HepG2 (cell line): ENCODE measurements at regions not wholly inside any gene's neighbourhood (a gene's known extent, or its start where the extent isn't known, plus 50 kb on each side); places are given as distances from the start of the nearest gene placed in this dataset.

Source experiments
- ATAC-seq: fragments of 200-7000 bp; cut with Tn5 transposase; 3 replicates; pipeline ENCODE4 v1.9.1; 2020; ENCODE audit warnings: mild to moderate bottlenecking, moderate library complexity
- BruUV-seq: library from RNA; stranded (reverse); fragments of 400-500 nt; replicated peaks from 2 replicates; lab custom pipeline; 2021; lab: Mats Ljungman, UMichigan
- CTCF ChIA-PET: fragments of 300-600 bp; formaldehyde crosslinking; extraction: SDS; loops from one replicate; lab custom pipeline; 2021; ENCODE audit warnings: low total read pairs, inconsistent platforms, low intra/inter-chr PET ratio; lab: Yijun Ruan, JAX
- POLR2A ChIA-PET: fragments of 350-600 bp; sonication (Branson Sonifier 250); formaldehyde crosslinking; loops from one replicate; lab custom pipeline; 2020; ENCODE audit warnings: antibody characterized with exemption, inconsistent platforms; lab: Yijun Ruan, JAX
- DNase-seq: peaks from one replicate; pipeline ENCODE4 v3.0.0-alpha.2; 2015; ENCODE audit warnings: low spot score
- FAIRE-seq: peaks from 3 replicates; lab custom pipeline; 2011; peaks lifted over from hg19 to GRCh38; lab: Jason Lieb, UNC
- H2AFZ ChIP-seq: one replicate; pipeline ENCODE4 v1.6.1; 2011; ENCODE audit warnings: low read length, inconsistent platforms
- H3K27ac ChIP-seq: fragments of 300-600 bp; 3 replicates; pipeline ENCODE4 v1.8.0; 2011; ENCODE audit warnings: mixed run types, mild to moderate bottlenecking, mixed read lengths, low read length, inconsistent platforms; ENCODE audit not compliant: insufficient read depth; ENCODE audit errors: extremely low read length
- H3K27me3 ChIP-seq, 2 experiments: fragments of 200-600 bp in 1 of 2; 2 replicates in 1 of 2; 3 replicates in 1 of 2; pipeline versions ENCODE4 v1.6.0 to v1.8.0; 2011; ENCODE audit warnings: low read length in 2 of 2, mild to moderate bottlenecking in 2 of 2, moderate library complexity in 2 of 2, inconsistent platforms in 1 of 2; ENCODE audit not compliant: insufficient read depth in 2 of 2, control insufficient read depth in 1 of 2
- H3K36me3 ChIP-seq, 2 experiments: fragments of 200-600 bp in 1 of 2; replicated peaks in 1 of 2; 2 replicates in 1 of 2; 3 replicates in 1 of 2; pipeline versions ENCODE4 v1.5.1 to v1.8.0; 2011; ENCODE audit warnings: low read length in 2 of 2, inconsistent platforms in 1 of 2; ENCODE audit not compliant: insufficient read depth in 2 of 2, control insufficient read depth in 1 of 2
- H3K4me1 ChIP-seq: 2 replicates; pipeline ENCODE4 v1.5.1; 2012; ENCODE audit warnings: low read length, inconsistent platforms; ENCODE audit not compliant: insufficient read depth
- H3K4me2 ChIP-seq: 2 replicates; pipeline ENCODE4 v1.6.0; 2011; ENCODE audit warnings: low read depth, low read length, inconsistent platforms
- H3K4me3 ChIP-seq, 3 experiments: fragments of 200-600 bp in 1 of 3; sonication (generic), shearing (Covaris generic) in 1 of 3; replicated peaks in 1 of 3; 2 replicates each; pipeline ENCODE4 v1.5.1; 2011 to 2016; ENCODE audit warnings: low read length in 3 of 3, inconsistent platforms in 2 of 3, low read depth in 2 of 3, mild to moderate bottlenecking in 2 of 3, control low read depth in 1 of 3, mixed read lengths in 1 of 3; ENCODE audit not compliant: insufficient read depth in 1 of 3
- H3K79me2 ChIP-seq: one replicate; pipeline ENCODE4 v1.6.1; 2011; ENCODE audit warnings: low read length, inconsistent platforms; ENCODE audit not compliant: insufficient read depth
- H3K9ac ChIP-seq: 2 replicates; pipeline ENCODE4 v1.6.0; 2011; ENCODE audit warnings: mild to moderate bottlenecking, low read depth, low read length, inconsistent platforms; ENCODE audit not compliant: insufficient read depth
- H3K9me3 ChIP-seq: 2 replicates; pipeline ENCODE4 v1.5.1; 2012; ENCODE audit warnings: mild to moderate bottlenecking, low read length
- H4K20me1 ChIP-seq: 2 replicates; pipeline ENCODE4 v1.6.0; 2011; ENCODE audit warnings: inconsistent platforms, mild to moderate bottlenecking, low read length, moderate library complexity; ENCODE audit not compliant: insufficient read depth
- CEBPB ChIP-seq: IDR thresholded peaks from 2 replicates; pipeline ENCODE4 v1.6.1; 2011; ENCODE audit warnings: low read depth, low read length, improper control_type of control experiment, borderline replicate concordance
- CENPT ChIP-seq: sonication (generic); formaldehyde crosslinking; IDR thresholded peaks from 2 replicates; pipeline ENCODE4 v1.8.0; 2022; ENCODE audit warnings: low read depth, mild to moderate bottlenecking, moderate library complexity, missing genetic modification reagents
- CERS6 ChIP-seq: sonication (generic); formaldehyde crosslinking; IDR thresholded peaks from 2 replicates; pipeline ENCODE4 v1.5.0; 2020; ENCODE audit warnings: missing genetic modification reagents
- CREB1 ChIP-seq, 2 experiments: fragments of 450-650 bp in 1 of 2; IDR thresholded peaks; 2 replicates each; pipeline ENCODE4 v1.6.1; 2016 to 2017; ENCODE audit warnings: control low read depth in 1 of 2, mild to moderate bottlenecking in 1 of 2, missing compliant biosample characterization in 1 of 2, missing genetic modification characterization in 1 of 2
- ESRRA ChIP-seq: sonication (generic); formaldehyde crosslinking; IDR thresholded peaks from 2 replicates; pipeline ENCODE4 v1.5.1; 2020; ENCODE audit warnings: mild to moderate bottlenecking, low read depth, missing genetic modification reagents
- GABPA ChIP-seq, 2 experiments: IDR thresholded peaks; 2 replicates each; pipeline ENCODE4 v1.6.1; 2011 to 2016; ENCODE audit warnings: low read depth in 2 of 2, low read length in 1 of 2, missing biosample characterization in 1 of 2, missing genetic modification characterization in 1 of 2
- JARID2 ChIP-seq: sonication (generic); formaldehyde crosslinking; IDR thresholded peaks from 2 replicates; pipeline ENCODE4 v1.8.1; 2023; ENCODE audit warnings: missing genetic modification reagents, inconsistent platforms; ENCODE audit not compliant: insufficient replicate concordance
- MXD4 ChIP-seq: IDR thresholded peaks from 2 replicates; pipeline ENCODE4 v1.6.1; 2016; ENCODE audit warnings: mild to moderate bottlenecking, missing biosample characterization, missing genetic modification reagents
- NFIC ChIP-seq: IDR thresholded peaks from 2 replicates; pipeline ENCODE4 v1.6.1; 2012; ENCODE audit warnings: mild to moderate bottlenecking, low read length, inconsistent platforms
- SRF ChIP-seq: IDR thresholded peaks from 2 replicates; pipeline ENCODE4 v1.6.1; 2011; ENCODE audit warnings: mild to moderate bottlenecking, low read depth, low read length, moderate library complexity
- TBX3 ChIP-seq: fragments of 450-650 bp; IDR thresholded peaks from 2 replicates; pipeline ENCODE4 v1.6.1; 2017; ENCODE audit warnings: antibody characterized with exemption, mild to moderate bottlenecking, inconsistent platforms, borderline replicate concordance
- ZFYVE20 ChIP-seq: sonication (generic); formaldehyde crosslinking; IDR thresholded peaks from 2 replicates; pipeline ENCODE4 v1.8.0; 2023; ENCODE audit warnings: low read depth, mild to moderate bottlenecking, moderate library complexity, missing genetic modification reagents, borderline replicate concordance
- ZNF780A ChIP-seq: sonication (generic); formaldehyde crosslinking; IDR thresholded peaks from 2 replicates; pipeline ENCODE4 v1.8.0; 2022; ENCODE audit warnings: mild to moderate bottlenecking, missing genetic modification reagents, moderate library complexity
- WGBS: methylation state at CpG from one replicate; pipeline ENCODE4 v1.1.6; 2017; ENCODE audit warnings: low lambda C conversion rate; 5-methylcytosine and 5-hydroxymethylcytosine counted together
- in situ Hi-C: cut with HindIII; loops from 2 replicates; pipeline ENCODE4 v1.10.0; 2017; ENCODE audit warnings: low pct_unique_long_range_greater_than_20kb; ENCODE audit not compliant: extremely low pct_ligation_motif_present
- intact Hi-C: fragments of 100-400 bp; cut with micrococcal nuclease; formaldehyde crosslinking; loops from one replicate; pipeline ENCODE4 v1.10.0; 2022; ENCODE audit not compliant: unreplicated experiment
- TF ChIP-seq, protein P1 (sequence below): IDR thresholded peaks from 2 replicates; pipeline ENCODE4 v1.6.1; 2016; ENCODE audit warnings: low read depth, borderline replicate concordance

- TF ChIP-seq ZFYVE20 (CRISPR knock-in tag) (no peak), ZNF780A (no peak), SRF (no peak)
Measured at GRCh38 chr11:28874706-28875105, 766.5 kb downstream of the METTL15 start (continued).

GRCh38 chr11:28871090-28871489 is 762.9 kb downstream of the METTL15 start:
- Histone ChIP-seq H3K9ac (no peak overlapping the region), H3K27me3 (no peaks in the 10 kb centered on the region), H3K79me2 (no peaks in the 10 kb centered on the region), H3K4me2 (no peak overlapping the region), H3K9me3 (peaks cover 8% of the 10 kb centered on the region; the same call in 1 of the 2 replicates), H3K27ac (no peak overlapping the region), H3K4me1 (no peaks in the 10 kb centered on the region), H2AFZ (no peak overlapping the region), H4K20me1 (no peaks in the 10 kb centered on the region), H3K36me3 (no peaks in the 10 kb centered on the region), H3K4me3 (no peak overlapping the region)
- no peak for DNase-seq
- WGBS: 0% methylated on average over 1 of the region's 1 CpG
- BruUV-seq: no TSS peak
- ATAC-seq: no peak
- CTCF ChIA-PET: no interaction called here
- FAIRE-seq: no peak
- in situ Hi-C loops: no loop called here
- TF ChIP-seq MXD4 (CRISPR knock-in tag) (no peak), GABPA (IDR thresholded peaks at IDR 0.05; ENCODE audit: low read depth, low read length) (no peak), GABPA (CRISPR knock-in tag; IDR thresholded peaks at IDR 0.05; ENCODE audit: low read depth) (no peak), CREB1 (IDR thresholded peaks at IDR 0.05) (peak; percentile 86), CREB1 (CRISPR knock-in tag; IDR thresholded peaks at IDR 0.05) (no peak), ESRRA (CRISPR knock-in tag) (no peak), CENPT (no peak)
- intact Hi-C loops: no loop called here
- POLR2A ChIA-PET: no interaction called here

DNA sequence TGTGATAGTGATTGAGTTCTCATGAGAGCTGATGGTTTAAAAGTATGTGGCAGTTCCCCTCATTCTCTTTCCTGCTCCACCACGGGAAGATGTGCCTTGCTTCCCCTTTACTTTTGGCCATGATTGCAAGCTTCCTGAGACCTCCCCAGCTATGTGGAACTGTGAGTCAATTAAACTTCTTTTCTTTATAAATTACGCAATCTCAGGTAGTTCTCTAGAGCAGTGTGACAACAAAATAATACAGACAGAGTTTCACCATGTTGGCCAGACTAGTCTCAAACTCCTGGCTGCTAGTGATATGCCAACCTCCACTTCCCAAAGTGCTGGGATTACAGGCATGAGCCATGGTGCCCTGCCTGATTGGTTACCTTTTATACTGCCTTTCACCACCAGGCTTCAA is 755.2 kb downstream of the METTL15 start:
- H3K4me1 ChIP-seq: no peaks in the 10 kb centered on the region
- intact Hi-C loops: no loop called here
- no peak overlapping the region for H3K4me2 ChIP-seq
- H3K27me3 ChIP-seq: no peaks in the 10 kb centered on the region
- no peak overlapping the region for H2AFZ ChIP-seq
- no TSS peak for BruUV-seq
- DNase-seq (no peak), ATAC-seq (no peak)
- H3K36me3 ChIP-seq: no peaks in the 10 kb centered on the region
- peaks cover 8% of the 10 kb centered on the region; the same call in 1 of the 2 replicates for H3K9me3 ChIP-seq
- no peak overlapping the region for H3K4me3 ChIP-seq
- H3K27ac ChIP-seq: no peak overlapping the region
- TF ChIP-seq, protein P1, sequence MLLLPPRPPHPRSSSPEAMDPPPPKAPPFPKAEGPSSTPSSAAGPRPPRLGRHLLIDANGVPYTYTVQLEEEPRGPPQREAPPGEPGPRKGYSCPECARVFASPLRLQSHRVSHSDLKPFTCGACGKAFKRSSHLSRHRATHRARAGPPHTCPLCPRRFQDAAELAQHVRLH (CRISPR knock-in tag): no peak
- no peak for TF ChIP-seq JARID2 (CRISPR knock-in tag)
- TF ChIP-seq NFIC: no peak
- no peak for TF ChIP-seq TBX3
- no peak for TF ChIP-seq MXD4 (CRISPR knock-in tag)
- peak; percentile 65; the same call in 1 of the 2 replicates for TF ChIP-seq CEBPB
- no peak for TF ChIP-seq CERS6 (CRISPR knock-in tag)
- TF ChIP-seq, all 625 proteins: peak for 1
- Histone ChIP-seq H4K20me1 (no peaks in the 10 kb centered on the region), H3K79me2 (no peaks in the 10 kb centered on the region), H3K9ac (no peak overlapping the region)
- in situ Hi-C loops: no loop called here
- ChIA-PET POLR2A (no interaction called here), CTCF (no interaction called here)
- WGBS: 14% methylated on average over 2 of the region's 2 CpGs
- no peak for FAIRE-seq
